ENCODE measurements at regions not wholly inside any gene's neighbourhood (a gene's known extent, or its start where the extent isn't known, plus 50 kb on each side); places are given as distances from the start of the nearest gene placed in this dataset.

- Histone ChIP-seq H3K9me3 (no peaks in the 10 kb centered on the region), H3F3A (replicated peaks; ENCODE audit: insufficient read depth) (peaks cover 5% of the 10 kb centered on the region), H3K36me3 (replicated peaks in 1 of 2; ENCODE audit: control insufficient read depth in 1 of 2, insufficient read depth in 2 of 2, low read length in 1 of 2) (no peaks in the 10 kb centered on the region), H3K9ac (no peak overlapping the region), H3K4me3 (ENCODE audit: low read depth in 2 of 2, low read length in 1 of 2) (no peak overlapping the region), H4K20me1 (ENCODE audit: insufficient read depth) (no peaks in the 10 kb centered on the region), H3K27me3 (ENCODE audit: insufficient read depth) (no peaks in the 10 kb centered on the region), H3K4me2 (no peak overlapping the region), H3K4me1 (ENCODE audit: control insufficient read depth in 1 of 2, insufficient read depth in 2 of 2, low read depth in 1 of 2, low read length in 1 of 2) (peaks cover 0 to 21% of the 10 kb centered on the region in 2 experiments; a peak in 2 of 4 replicates), H3K9me2 (no peaks in the 10 kb centered on the region), H2AFZ (ENCODE audit: low read depth) (no peak overlapping the region), H3K79me2 (ENCODE audit: insufficient read depth) (no peaks in the 10 kb centered on the region), H3K27ac (ENCODE audit: low read depth in 2 of 2, low read length in 1 of 2) (no peak overlapping the region)
- ChIA-PET CTCF (no interaction called here), POLR2A (no interaction called here)
- 56% methylated on average over 4 of the region's 4 CpGs for WGBS (ENCODE audit: low lambda C conversion rate)
- TF ChIP-seq POLR2AphosphoS5 (IDR thresholded peaks at IDR 0.05; ENCODE audit: low read depth, low read length) (no peak), MEF2A (IDR thresholded peaks at IDR 0.05; ENCODE audit: borderline replicate concordance, low read depth) (no peak), NRF1 (IDR thresholded peaks at IDR 0.05; ENCODE audit: low read depth, low read length) (no peak), TAF1 (IDR thresholded peaks at IDR 0.05; ENCODE audit: borderline replicate concordance, low read depth, low read length) (no peak), TCF12 (IDR thresholded peaks at IDR 0.05) (no peak), TEAD4 (IDR thresholded peaks at IDR 0.05; ENCODE audit: borderline replicate concordance, insufficient read depth) (no peak), IRF3 (IDR thresholded peaks at IDR 0.05; ENCODE audit: low read depth, low read length) (no peak), RFX5 (IDR thresholded peaks at IDR 0.05; ENCODE audit: low read length) (no peak), RCOR1 (IDR thresholded peaks at IDR 0.05; ENCODE audit: low read length) (no peak), EZH2phosphoT487 (IDR thresholded peaks at IDR 0.05; ENCODE audit: borderline replicate concordance, low read depth) (no peak), YY1 (IDR thresholded peaks at IDR 0.05; ENCODE audit: low read depth) (no peak), JUND (IDR thresholded peaks at IDR 0.05) (no peak), EP300 (IDR thresholded peaks at IDR 0.05; ENCODE audit: borderline replicate concordance in 1 of 2, low read depth in 1 of 2, low read length in 1 of 2) (no peak), CHD2 (IDR thresholded peaks at IDR 0.05; ENCODE audit: low read length, partially characterized antibody) (no peak), GATA2 (CRISPR knock-in tag; IDR thresholded peaks at IDR 0.05) (no peak)
- TF ChIP-seq, protein P1, sequence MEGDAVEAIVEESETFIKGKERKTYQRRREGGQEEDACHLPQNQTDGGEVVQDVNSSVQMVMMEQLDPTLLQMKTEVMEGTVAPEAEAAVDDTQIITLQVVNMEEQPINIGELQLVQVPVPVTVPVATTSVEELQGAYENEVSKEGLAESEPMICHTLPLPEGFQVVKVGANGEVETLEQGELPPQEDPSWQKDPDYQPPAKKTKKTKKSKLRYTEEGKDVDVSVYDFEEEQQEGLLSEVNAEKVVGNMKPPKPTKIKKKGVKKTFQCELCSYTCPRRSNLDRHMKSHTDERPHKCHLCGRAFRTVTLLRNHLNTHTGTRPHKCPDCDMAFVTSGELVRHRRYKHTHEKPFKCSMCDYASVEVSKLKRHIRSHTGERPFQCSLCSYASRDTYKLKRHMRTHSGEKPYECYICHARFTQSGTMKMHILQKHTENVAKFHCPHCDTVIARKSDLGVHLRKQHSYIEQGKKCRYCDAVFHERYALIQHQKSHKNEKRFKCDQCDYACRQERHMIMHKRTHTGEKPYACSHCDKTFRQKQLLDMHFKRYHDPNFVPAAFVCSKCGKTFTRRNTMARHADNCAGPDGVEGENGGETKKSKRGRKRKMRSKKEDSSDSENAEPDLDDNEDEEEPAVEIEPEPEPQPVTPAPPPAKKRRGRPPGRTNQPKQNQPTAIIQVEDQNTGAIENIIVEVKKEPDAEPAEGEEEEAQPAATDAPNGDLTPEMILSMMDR (IDR thresholded peaks at IDR 0.05), result no peak
- TF ChIP-seq, protein P2, sequence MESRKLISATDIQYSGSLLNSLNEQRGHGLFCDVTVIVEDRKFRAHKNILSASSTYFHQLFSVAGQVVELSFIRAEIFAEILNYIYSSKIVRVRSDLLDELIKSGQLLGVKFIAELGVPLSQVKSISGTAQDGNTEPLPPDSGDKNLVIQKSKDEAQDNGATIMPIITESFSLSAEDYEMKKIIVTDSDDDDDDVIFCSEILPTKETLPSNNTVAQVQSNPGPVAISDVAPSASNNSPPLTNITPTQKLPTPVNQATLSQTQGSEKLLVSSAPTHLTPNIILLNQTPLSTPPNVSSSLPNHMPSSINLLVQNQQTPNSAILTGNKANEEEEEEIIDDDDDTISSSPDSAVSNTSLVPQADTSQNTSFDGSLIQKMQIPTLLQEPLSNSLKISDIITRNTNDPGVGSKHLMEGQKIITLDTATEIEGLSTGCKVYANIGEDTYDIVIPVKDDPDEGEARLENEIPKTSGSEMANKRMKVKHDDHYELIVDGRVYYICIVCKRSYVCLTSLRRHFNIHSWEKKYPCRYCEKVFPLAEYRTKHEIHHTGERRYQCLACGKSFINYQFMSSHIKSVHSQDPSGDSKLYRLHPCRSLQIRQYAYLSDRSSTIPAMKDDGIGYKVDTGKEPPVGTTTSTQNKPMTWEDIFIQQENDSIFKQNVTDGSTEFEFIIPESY (IDR thresholded peaks at IDR 0.05; ENCODE audit: borderline replicate concordance, low read depth), result no peak
- TF ChIP-seq, protein P3, sequence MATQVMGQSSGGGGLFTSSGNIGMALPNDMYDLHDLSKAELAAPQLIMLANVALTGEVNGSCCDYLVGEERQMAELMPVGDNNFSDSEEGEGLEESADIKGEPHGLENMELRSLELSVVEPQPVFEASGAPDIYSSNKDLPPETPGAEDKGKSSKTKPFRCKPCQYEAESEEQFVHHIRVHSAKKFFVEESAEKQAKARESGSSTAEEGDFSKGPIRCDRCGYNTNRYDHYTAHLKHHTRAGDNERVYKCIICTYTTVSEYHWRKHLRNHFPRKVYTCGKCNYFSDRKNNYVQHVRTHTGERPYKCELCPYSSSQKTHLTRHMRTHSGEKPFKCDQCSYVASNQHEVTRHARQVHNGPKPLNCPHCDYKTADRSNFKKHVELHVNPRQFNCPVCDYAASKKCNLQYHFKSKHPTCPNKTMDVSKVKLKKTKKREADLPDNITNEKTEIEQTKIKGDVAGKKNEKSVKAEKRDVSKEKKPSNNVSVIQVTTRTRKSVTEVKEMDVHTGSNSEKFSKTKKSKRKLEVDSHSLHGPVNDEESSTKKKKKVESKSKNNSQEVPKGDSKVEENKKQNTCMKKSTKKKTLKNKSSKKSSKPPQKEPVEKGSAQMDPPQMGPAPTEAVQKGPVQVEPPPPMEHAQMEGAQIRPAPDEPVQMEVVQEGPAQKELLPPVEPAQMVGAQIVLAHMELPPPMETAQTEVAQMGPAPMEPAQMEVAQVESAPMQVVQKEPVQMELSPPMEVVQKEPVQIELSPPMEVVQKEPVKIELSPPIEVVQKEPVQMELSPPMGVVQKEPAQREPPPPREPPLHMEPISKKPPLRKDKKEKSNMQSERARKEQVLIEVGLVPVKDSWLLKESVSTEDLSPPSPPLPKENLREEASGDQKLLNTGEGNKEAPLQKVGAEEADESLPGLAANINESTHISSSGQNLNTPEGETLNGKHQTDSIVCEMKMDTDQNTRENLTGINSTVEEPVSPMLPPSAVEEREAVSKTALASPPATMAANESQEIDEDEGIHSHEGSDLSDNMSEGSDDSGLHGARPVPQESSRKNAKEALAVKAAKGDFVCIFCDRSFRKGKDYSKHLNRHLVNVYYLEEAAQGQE (IDR thresholded peaks at IDR 0.05; ENCODE audit: low read depth, low read length), result no peak
- no peak for DNase-seq
Measured at GRCh38 chr3:162138509-162138908, 641.9 kb downstream of the OTOL1 start.
